Neural cell (in vitro differentiated cells): ENCODE measurements at regions not wholly inside any gene's neighbourhood (a gene's known extent, or its start where the extent isn't known, plus 50 kb on each side); places are given as distances from the start of the nearest gene placed in this dataset.

Experiments used
- H2AFZ ChIP-seq: fragments of 200-600, 300-800 bp; sonication (generic), shearing (Covaris generic); 2 replicates; pipeline ENCODE4 v1.6.0; 2014; ENCODE audit warnings: low read depth, mild to moderate bottlenecking, antibody characterized with exemption, low read length, moderate library complexity
- H3F3A ChIP-seq: fragments of 200-600 bp; shearing (Covaris generic); 2 replicates; pipeline ENCODE4 v1.6.1; 2016; ENCODE audit warnings: mild to moderate bottlenecking, moderate library complexity, mixed read lengths, antibody characterized with exemption, low read length; ENCODE audit not compliant: insufficient read depth, poor library complexity, severe bottlenecking
- H3K27ac ChIP-seq: fragments of 200-600, 300-800 bp; sonication (generic), shearing (Covaris generic); 2 replicates; pipeline ENCODE4 v1.5.1; 2014; ENCODE audit warnings: mild to moderate bottlenecking, low read length, moderate library complexity
- H3K27me3 ChIP-seq: fragments of 300-800, 200-600 bp; sonication (generic), shearing (Covaris generic); 2 replicates; pipeline ENCODE4 v1.6.0; 2014; ENCODE audit warnings: mild to moderate bottlenecking, low read depth, low read length, moderate library complexity; ENCODE audit not compliant: insufficient read depth
- H3K36me3 ChIP-seq: fragments of 300-800, 200-600 bp; sonication (generic), shearing (Covaris generic); 2 replicates; pipeline ENCODE4 v1.5.1; 2014; ENCODE audit warnings: mild to moderate bottlenecking, antibody characterized with exemption, low read length, moderate library complexity; ENCODE audit not compliant: insufficient read depth
- H3K4me2 ChIP-seq: fragments of 300-800, 200-600 bp; sonication (generic), shearing (Covaris generic); 2 replicates; pipeline ENCODE4 v1.6.0; 2014; ENCODE audit warnings: mild to moderate bottlenecking, low read length
- H3K4me3 ChIP-seq: fragments of 300-800, 200-600 bp; sonication (generic), shearing (Covaris generic); 2 replicates; pipeline ENCODE4 v1.5.1; 2014; ENCODE audit warnings: mild to moderate bottlenecking, low read length, moderate library complexity
- H3K79me2 ChIP-seq: fragments of 200-600 bp; shearing (Covaris generic); replicated peaks from 2 replicates; pipeline ENCODE4 v1.6.0; 2014; ENCODE audit warnings: mild to moderate bottlenecking, low read length, moderate library complexity; ENCODE audit not compliant: insufficient read depth
- H3K9ac ChIP-seq: fragments of 300-800, 200-600 bp; sonication (generic), shearing (Covaris generic); 2 replicates; pipeline ENCODE4 v1.6.1; 2016; ENCODE audit warnings: mild to moderate bottlenecking, low read length, mixed read lengths
- H3K9me2 ChIP-seq: fragments of 200-600 bp; shearing (Covaris generic); 2 replicates; pipeline ENCODE4 v1.6.1; 2016; ENCODE audit warnings: mild to moderate bottlenecking, low read length, mixed read lengths; ENCODE audit not compliant: insufficient read depth
- H3K9me3 ChIP-seq: fragments of 200-600, 300-800 bp; sonication (generic), shearing (Covaris generic); 2 replicates; pipeline ENCODE4 v1.6.1; 2016; ENCODE audit warnings: mild to moderate bottlenecking, mixed run types, low read length, moderate library complexity, mixed read lengths
- H4K20me1 ChIP-seq: fragments of 200-600 bp; shearing (Covaris generic); 2 replicates; pipeline ENCODE4 v1.6.1; 2016; ENCODE audit warnings: mild to moderate bottlenecking, mixed run types; ENCODE audit not compliant: insufficient read depth
- EP300 ChIP-seq: fragments of 450-650 bp; conservative IDR thresholded peaks from 2 replicates; pipeline ENCODE4 v1.6.1; 2014; ENCODE audit warnings: antibody characterized with exemption, mild to moderate bottlenecking, moderate library complexity; ENCODE audit not compliant: poor library complexity, severe bottlenecking
- EZH2 ChIP-seq: fragments of 200-600, 300-800 bp; shearing (Covaris generic), sonication (generic); IDR thresholded peaks from 2 replicates; pipeline ENCODE4 v1.6.1; 2014; ENCODE audit warnings: antibody characterized with exemption, low read length, borderline replicate concordance, mild to moderate bottlenecking; ENCODE audit not compliant: insufficient read depth, poor library complexity, severe bottlenecking
- MXI1 ChIP-seq: fragments of 450-650 bp; conservative IDR thresholded peaks from 2 replicates; pipeline ENCODE4 v1.6.1; 2014; ENCODE audit warnings: antibody characterized with exemption, mild to moderate bottlenecking; ENCODE audit not compliant: poor library complexity, severe bottlenecking
- POLR2AphosphoS5 ChIP-seq: IDR thresholded peaks from 2 replicates; pipeline ENCODE4 v1.6.1; 2012
- RAD21 ChIP-seq: fragments of 450-650 bp; conservative IDR thresholded peaks from 2 replicates; pipeline ENCODE4 v1.6.1; 2014; ENCODE audit warnings: antibody characterized with exemption, mild to moderate bottlenecking, moderate library complexity
- SMC3 ChIP-seq: fragments of 450-650 bp; conservative IDR thresholded peaks from 2 replicates; pipeline ENCODE4 v1.6.1; 2014; ENCODE audit warnings: antibody characterized with exemption, mild to moderate bottlenecking, moderate library complexity; ENCODE audit not compliant: poor library complexity
- TAF1 ChIP-seq: IDR thresholded peaks from 2 replicates; pipeline ENCODE4 v1.6.1; 2012; ENCODE audit warnings: low read depth
- TF ChIP-seq, protein P1 (sequence below): fragments of 450-650 bp; IDR thresholded peaks from 2 replicates; pipeline ENCODE4 v1.5.1; 2014; ENCODE audit warnings: antibody characterized with exemption, mild to moderate bottlenecking, moderate library complexity; ENCODE audit not compliant: poor library complexity, severe bottlenecking
- TF ChIP-seq, protein P2 (sequence below): IDR thresholded peaks from 2 replicates; pipeline ENCODE4 v1.6.1; 2012; ENCODE audit warnings: borderline replicate concordance

DNA sequence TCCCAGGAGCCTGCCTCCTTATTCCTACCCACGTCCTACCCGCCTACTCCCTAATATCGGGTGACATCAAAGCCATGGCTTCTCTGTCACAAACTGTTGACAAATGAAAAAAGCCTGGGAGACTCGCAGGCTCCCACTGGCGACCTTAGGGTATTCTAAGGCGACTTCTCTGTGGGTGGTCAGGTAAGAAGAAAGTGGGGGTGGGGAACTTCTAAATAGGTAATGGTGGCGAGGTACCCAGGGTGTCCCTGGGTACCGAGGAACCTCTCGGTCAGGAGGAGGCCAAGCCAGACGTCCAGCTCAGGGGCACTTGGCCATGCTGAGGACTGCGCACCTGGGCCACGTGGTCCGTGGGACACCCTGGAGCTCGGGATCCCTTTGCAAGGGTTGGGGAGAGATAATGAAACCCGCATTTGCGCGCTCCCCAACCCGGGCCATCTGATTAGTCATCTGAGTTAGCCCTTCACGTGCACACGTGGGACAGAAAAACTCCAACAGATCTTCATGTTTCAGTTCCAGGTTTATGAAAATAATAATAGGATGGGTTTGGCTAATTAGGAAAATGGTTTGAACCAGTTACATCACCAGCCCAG, 78.2 kb downstream of the NR2F2 start:
- Histone ChIP-seq H3K27ac (no peak overlapping the region), H3F3A (no peaks in the 10 kb centered on the region), H3K9me2 (no peaks in the 10 kb centered on the region), H3K36me3 (no peaks in the 10 kb centered on the region), H2AFZ (no peak overlapping the region), H3K9me3 (no peaks in the 10 kb centered on the region), H3K79me2 (no peaks in the 10 kb centered on the region), H4K20me1 (no peaks in the 10 kb centered on the region), H3K4me2 (no peak overlapping the region), H3K27me3 (peaks cover 100% of the 10 kb centered on the region), H3K4me3 (peak overlapping the region; percentile 33), H3K9ac (no peak overlapping the region)
- TF ChIP-seq TAF1 (no peak), RAD21 (no peak)
- TF ChIP-seq, protein P1, sequence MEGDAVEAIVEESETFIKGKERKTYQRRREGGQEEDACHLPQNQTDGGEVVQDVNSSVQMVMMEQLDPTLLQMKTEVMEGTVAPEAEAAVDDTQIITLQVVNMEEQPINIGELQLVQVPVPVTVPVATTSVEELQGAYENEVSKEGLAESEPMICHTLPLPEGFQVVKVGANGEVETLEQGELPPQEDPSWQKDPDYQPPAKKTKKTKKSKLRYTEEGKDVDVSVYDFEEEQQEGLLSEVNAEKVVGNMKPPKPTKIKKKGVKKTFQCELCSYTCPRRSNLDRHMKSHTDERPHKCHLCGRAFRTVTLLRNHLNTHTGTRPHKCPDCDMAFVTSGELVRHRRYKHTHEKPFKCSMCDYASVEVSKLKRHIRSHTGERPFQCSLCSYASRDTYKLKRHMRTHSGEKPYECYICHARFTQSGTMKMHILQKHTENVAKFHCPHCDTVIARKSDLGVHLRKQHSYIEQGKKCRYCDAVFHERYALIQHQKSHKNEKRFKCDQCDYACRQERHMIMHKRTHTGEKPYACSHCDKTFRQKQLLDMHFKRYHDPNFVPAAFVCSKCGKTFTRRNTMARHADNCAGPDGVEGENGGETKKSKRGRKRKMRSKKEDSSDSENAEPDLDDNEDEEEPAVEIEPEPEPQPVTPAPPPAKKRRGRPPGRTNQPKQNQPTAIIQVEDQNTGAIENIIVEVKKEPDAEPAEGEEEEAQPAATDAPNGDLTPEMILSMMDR, result no peak

DNA sequence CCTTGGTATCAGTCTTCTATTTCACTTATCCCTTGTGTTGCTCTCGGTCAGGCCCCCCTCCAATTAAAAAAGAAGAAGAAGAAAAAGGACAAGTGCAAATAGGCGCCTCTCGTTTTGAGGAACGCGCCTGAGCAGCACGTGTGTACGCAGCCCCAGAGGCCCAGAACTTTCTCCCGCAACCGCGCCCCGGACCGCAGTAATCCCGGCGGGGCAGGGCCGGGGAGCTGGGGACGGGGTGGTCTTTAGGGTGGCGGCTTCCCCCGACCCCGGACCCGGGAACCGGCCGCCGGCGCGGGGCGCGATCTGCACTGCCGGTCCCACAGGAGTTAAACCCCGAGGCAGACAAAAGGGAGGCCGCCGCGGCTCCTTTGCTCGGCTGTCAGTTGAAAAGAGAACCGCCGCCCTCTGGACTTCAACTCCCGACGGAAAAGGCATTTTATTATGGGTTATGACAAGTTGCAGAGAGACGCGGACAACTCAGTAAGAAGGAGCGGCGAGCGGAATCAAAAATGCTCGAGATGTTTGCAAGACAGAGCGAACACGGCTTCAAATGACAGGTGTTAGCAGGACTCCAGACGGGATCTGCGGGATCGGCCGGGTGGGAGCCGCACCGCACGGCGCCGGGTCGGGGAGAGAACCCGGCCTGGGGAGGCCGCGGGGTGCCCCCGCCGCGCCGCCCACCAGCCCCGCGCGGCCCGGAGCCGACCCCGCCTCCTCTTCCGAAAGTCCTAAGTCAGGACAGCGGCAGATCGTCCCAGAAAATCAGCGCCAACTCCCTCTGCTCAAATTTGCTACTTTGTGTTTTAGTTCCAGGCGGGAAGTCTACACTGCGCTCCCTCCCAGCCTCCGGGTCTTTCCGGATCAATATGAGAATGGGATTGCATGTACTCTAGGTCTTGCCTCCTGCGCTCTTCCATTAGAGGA, 79.0 kb downstream of the NR2F2 start:
- H3F3A ChIP-seq, result no peaks in the 10 kb centered on the region
- H2AFZ ChIP-seq, result no peak overlapping the region
- H3K4me2 ChIP-seq, result no peak overlapping the region
- peak overlapping the region; percentile 33 for H3K4me3 ChIP-seq
- no peak for TF ChIP-seq SMC3
- TF ChIP-seq RAD21, result no peak
- TF ChIP-seq EZH2, result peak; percentile 98
- no peak overlapping the region for H3K27ac ChIP-seq
- no peaks in the 10 kb centered on the region for H3K9me3 ChIP-seq
- no peaks in the 10 kb centered on the region for H4K20me1 ChIP-seq
- peaks cover 100% of the 10 kb centered on the region for H3K27me3 ChIP-seq
- no peaks in the 10 kb centered on the region for H3K79me2 ChIP-seq
- H3K9ac ChIP-seq, result no peak overlapping the region
- H3K9me2 ChIP-seq, result no peaks in the 10 kb centered on the region
- no peaks in the 10 kb centered on the region for H3K36me3 ChIP-seq

DNA sequence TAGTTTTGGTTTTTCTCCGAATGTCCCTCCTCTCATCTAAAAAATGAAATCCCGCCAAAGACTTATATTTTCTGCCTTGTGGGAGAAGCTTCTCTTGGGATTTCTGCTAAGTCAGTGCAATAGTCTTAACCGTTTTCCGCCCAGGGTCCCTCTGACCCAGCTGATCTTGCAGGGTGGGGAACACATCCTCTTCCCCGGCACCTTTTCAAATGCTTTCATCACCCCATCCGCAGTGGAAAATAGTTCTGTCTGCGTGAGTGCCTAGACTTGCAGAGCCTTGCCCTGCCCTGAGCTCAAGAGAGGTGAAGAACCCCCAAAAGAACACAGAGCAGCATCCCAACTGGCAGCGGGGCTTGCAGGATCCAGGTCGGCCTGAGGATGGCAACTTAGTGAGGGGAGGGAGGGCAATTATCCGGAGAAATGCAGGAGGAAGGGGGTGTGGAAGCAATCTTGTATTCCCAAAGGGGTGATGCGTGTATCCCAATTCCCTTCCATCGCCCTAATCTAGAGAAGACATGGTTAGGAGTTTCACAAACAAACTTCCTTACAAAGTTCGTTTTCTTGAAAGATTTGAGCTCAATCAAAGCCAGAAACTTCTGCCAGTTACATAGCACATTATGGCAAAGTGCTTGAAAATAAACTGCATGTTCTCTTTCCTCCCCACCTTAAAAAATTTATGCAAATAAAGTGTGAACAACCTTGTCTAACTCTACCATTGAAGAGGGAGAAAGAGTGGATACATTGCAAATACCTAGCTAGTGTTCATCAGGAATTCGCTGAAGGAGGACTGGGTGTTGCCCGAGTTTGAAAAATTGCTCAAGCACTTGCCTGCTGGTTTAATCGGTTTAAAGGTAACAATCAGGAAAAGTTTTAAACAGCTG, 79.9 kb downstream of the NR2F2 start:
- Histone ChIP-seq H4K20me1 (no peaks in the 10 kb centered on the region), H3K4me2 (no peak overlapping the region), H3K9me2 (no peaks in the 10 kb centered on the region), H3K9me3 (no peaks in the 10 kb centered on the region), H3F3A (no peaks in the 10 kb centered on the region), H3K27ac (no peak overlapping the region), H3K79me2 (no peaks in the 10 kb centered on the region), H2AFZ (no peak overlapping the region), H3K27me3 (peaks cover 100% of the 10 kb centered on the region), H3K9ac (no peak overlapping the region), H3K4me3 (no peak overlapping the region), H3K36me3 (no peaks in the 10 kb centered on the region)
- TF ChIP-seq SMC3, result no peak
- TF ChIP-seq EP300, result no peak
- no peak for TF ChIP-seq POLR2AphosphoS5
- TF ChIP-seq, protein P2, sequence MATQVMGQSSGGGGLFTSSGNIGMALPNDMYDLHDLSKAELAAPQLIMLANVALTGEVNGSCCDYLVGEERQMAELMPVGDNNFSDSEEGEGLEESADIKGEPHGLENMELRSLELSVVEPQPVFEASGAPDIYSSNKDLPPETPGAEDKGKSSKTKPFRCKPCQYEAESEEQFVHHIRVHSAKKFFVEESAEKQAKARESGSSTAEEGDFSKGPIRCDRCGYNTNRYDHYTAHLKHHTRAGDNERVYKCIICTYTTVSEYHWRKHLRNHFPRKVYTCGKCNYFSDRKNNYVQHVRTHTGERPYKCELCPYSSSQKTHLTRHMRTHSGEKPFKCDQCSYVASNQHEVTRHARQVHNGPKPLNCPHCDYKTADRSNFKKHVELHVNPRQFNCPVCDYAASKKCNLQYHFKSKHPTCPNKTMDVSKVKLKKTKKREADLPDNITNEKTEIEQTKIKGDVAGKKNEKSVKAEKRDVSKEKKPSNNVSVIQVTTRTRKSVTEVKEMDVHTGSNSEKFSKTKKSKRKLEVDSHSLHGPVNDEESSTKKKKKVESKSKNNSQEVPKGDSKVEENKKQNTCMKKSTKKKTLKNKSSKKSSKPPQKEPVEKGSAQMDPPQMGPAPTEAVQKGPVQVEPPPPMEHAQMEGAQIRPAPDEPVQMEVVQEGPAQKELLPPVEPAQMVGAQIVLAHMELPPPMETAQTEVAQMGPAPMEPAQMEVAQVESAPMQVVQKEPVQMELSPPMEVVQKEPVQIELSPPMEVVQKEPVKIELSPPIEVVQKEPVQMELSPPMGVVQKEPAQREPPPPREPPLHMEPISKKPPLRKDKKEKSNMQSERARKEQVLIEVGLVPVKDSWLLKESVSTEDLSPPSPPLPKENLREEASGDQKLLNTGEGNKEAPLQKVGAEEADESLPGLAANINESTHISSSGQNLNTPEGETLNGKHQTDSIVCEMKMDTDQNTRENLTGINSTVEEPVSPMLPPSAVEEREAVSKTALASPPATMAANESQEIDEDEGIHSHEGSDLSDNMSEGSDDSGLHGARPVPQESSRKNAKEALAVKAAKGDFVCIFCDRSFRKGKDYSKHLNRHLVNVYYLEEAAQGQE, result no peak
- no peak for TF ChIP-seq EZH2
- TF ChIP-seq, protein P1, result no peak
- no peak for TF ChIP-seq RAD21
- TF ChIP-seq TAF1, result no peak
- TF ChIP-seq MXI1, result no peak
